ENCODE measurements at regions not wholly inside any gene's neighbourhood (a gene's known extent, or its start where the extent isn't known, plus 50 kb on each side); places are given as distances from the start of the nearest gene placed in this dataset.
"Not testable (repeated sequence)": the region's sequence is repeated elsewhere in the genome, so short reads cannot be mapped to it uniquely, and the experiment has no call there.

DNA sequence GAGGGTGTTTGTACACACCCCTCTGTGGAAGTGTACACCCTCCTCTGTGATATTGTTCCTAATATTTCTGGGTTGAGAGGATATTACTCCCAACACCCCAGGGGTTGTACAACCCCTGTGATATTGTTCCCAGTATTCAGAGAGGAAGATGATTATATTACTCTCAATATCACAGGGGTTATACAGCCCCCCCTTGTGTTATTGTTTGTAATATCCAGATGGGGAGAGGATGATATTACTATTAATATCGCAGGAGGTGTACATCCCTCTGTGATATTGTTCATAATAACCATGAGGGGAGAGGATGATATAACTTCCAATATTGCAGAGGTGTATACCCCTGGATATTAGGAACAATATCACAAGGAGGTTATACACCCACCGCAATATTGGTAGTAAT lies 566.1 kb upstream of the MIS18BP1 start:
- no peak for DNase-seq

DNA sequence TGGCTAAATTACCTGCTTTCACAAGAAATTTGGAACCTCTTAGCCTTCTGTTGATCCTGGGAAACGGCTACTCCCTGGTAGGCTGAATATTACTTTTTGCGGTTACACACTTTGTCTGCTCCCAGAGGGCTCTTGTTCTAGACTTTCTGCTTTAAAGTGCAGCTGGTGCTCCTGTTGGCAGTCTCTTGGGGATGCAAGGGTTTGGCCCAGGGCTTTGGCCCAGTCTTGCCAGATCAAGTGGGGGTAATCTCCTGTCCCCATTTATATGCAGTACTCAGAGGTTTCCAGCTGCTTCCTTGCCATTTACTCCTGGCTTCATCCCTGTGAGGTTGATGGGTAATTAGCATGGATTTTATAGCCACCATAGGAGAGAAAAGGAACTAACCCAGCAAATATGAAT lies 558.2 kb upstream of the MIS18BP1 start:
- no peak for DNase-seq

DNA sequence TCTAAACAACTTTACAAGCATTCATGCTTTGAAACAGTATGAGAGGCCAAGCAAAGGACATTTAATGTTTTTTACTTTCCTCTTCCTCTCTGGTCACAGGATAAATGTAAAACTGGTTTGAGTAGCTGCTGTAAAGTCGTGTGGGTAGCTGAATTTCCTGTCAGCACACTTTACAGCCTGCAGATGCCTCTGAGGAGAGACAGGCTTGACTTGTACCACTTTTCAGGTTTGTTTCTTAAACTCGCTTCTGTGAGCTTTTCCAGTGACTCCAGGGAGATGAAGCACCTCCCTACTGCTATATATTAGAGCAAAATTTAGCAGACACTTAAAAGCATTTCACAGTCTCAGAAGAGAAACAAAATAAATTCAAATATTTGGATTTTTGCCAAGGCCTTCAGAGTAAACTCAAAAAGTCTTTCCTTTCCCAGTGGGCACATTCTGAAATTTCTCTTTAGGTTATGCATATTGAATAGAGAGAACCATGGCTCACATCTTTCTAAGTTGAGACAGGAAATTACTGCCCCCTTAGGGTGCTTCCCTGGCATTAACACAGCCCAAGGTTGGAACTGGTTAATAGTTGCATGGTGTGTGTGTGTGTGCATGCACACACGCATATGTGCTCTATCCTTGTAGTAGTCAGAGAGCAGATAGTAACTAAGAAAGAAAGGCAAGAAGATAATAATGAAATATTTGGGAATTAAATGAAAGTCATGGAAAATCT lies 557.3 kb upstream of the MIS18BP1 start:
- DNase-seq: peak; percentile 25

DNA sequence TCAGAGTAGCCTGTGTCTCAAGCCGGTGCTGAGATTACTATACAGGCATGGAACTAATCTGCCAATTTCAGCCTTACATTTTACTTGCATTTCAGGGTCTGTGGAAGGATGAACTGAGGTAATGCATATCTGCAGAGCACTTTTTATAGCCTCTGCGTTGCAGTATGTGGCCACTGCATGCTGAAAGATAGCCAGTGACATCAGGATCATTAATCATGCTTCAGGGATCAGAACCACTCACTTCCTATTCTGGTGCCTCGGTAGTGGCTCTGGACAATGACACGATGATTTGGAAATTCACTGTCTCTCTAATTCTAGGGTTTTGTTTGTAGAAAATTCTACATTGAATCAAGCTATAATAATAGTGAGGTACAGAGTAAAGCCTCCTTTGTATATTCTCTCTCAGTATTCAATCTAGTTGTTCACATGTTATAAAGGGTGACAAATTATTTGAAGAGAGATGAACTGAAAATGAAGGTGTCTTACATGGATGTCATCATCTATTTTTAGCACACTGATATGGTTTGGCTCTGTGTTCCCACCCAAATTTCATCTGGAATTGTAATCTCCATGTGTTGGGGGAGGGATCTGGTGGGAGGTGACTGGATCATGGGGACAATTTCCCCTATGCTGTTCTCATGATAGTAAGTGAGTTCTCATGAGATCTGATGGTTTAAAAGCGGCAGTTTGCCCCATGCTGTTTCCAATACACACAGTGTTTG lies 554.3 kb upstream of the MIS18BP1 start:
- no peak for DNase-seq

DNA sequence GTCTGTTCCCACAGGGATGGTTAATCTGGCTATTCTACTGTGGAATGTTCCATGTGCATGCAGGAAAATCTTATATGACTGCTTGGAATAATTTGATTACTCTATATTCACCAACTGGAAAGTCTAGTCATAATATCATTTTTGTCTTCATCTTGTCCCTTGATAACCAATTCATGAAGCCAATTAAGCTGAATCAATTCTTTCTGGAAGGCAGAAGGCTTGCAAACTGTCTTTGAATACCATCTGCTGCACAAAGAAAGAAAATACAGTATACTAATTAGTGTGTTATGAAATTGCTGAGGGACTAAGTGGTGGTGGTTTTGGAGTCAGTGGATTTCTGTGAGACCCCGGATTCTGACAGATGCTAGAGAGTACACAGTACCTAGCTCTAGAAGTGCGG lies 546.5 kb upstream of the MIS18BP1 start:
- no peak for DNase-seq

DNA sequence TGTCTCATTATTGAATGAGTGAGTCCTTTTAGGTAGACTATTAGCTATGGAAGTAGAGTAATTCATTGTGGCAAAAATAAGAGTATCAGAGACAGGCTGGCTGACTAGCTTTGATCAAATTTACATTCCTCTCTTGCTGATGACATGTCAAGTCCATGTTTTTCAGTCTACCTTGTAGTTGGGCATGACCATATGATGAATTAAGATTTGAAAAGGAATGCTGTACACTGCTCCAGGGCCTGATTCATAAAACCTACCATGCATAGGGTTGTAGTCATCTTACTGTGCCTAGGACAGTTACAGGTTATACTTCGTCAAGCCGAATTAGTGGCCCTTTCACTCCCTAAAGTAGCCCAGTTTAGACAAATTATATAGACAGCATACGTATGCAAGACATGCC lies 545.7 kb upstream of the MIS18BP1 start:
- no peak for DNase-seq

DNA sequence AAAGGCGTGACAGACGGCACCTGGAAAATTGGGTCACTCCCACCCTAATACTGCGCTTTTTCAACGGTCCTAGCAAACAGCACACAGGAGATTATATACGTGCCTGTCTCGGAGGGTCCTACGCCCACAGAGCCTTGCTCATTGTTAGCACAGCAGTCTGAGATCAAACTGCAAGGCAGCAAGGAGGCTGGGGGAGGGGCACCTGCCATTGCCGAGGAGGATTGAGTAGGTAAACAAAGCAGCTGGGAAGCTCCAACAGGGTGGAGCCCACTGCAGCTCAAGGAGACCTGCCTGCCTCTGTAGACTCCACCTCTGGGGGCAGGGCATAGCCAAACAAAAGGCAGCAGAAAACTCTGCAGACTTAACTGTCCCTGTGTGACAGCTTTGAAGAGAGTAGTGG lies 543.0 kb upstream of the MIS18BP1 start:
- DNase-seq: not testable (repeated sequence)

DNA sequence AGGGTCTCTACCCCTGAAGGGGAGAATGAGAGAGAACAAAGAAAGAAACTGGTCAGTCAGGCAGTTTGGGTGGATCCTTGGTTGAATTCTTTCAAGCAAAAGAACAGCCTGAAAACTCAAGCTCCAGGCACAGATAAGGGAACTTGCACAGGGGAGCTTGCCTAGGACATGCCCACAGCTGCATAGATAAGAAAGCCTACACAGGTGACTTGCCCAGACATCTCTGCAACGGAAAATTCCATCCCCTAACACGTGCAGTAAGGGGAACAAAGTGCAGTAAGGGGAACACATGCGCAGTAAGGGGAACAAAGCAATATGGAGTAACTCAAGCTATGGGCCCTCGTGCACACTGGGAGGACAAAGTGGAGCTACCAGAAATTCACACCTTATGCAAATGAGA lies 540.1 kb upstream of the MIS18BP1 start:
- DNase-seq: no peak

DNA sequence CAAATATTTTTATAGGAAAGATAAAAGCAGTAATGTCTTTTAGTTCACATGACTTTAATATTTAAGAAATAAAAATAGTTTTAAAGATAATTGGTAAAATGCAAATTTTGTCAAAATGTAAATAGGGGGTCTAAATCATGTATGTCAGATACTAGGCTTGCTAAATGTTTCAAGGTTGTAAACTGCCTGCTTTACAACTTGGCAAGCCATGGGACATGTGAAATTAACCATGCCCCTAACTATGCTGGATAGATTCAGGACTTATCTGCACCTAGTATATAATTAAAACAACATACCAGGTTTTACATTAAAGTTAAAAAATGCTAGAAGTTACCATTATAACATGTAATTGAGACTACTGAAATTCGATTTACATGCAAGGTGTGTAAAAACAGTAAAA lies 537.3 kb upstream of the MIS18BP1 start:
- no peak for DNase-seq

DNA sequence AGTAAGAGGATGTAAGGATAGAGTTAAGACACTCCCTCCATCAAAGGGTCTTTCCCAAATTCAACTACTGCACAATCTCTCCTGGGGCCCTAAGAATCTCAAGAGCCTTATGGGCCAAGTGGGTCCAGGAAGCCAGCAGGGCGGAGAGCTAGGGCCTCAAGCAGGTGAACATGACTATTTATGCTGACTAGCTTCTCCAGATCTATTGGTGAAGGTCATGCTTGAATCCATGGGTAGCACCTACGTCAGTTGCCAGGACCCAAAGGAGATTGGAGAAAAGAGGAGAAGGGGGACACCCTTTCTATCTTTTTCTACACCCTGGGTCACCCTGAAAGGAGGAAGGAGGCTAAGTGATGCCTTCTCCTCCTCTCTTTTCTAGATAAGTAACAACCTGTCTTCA lies 534.2 kb upstream of the MIS18BP1 start:
- DNase-seq: no peak

DNA sequence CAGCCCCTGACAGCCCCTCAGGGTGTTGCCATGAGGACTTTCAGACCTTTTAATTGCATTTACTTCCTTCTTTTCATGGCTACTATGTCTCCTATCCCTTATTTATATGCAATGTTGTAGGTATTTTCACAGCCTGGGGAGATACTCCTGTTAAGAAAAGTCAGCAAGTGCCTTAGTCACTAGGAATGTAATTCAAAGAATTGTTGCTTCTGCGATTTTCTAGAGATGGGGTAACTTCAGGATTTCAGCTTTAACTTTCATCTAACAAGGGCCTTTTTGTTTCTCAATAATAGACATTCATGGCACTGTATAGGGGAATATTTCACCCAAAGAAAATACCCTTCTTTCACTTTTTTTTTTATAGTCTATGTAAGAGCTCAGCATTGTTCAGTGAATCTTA lies 533.3 kb upstream of the MIS18BP1 start:
- DNase-seq: no peak

DNA sequence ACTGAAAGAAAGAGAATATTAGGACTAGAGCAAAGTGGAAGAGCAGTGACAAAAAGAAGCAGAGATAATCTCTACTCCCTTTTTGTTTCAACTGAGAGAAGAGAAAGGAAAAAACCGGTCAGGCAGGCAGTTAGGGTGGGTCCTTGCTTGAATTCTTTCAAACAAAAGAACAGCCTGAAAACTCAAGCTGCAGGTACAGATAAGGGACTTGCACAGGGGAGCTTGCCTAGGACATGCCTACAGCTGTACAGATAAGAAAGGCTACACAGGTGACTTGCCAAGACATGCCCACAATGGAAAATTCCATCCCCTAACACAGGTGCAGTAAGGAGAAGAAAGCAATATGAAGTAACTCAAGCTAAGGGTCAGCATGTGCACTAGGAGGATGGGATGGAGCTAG lies 532.2 kb upstream of the MIS18BP1 start:
- no peak for DNase-seq

DNA sequence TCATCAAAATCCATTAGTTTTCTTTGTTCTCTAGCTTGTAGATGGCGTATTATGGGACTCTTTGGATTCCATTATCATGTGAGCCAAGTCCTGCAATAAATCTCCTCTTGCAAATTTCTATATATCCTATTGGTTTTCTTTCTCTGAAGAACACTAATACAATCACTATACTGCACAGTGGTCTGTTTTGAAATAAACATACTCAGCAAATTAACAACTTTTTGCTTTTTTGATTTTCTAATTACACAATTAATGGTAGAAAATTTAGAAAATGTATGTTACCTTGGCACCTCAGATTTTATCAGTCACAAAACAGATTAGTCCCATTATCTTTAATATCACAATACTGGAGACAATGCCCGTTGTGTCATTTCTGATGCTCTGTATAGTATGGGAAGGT lies 513.2 kb upstream of the MIS18BP1 start:
- no peak for DNase-seq

DNA sequence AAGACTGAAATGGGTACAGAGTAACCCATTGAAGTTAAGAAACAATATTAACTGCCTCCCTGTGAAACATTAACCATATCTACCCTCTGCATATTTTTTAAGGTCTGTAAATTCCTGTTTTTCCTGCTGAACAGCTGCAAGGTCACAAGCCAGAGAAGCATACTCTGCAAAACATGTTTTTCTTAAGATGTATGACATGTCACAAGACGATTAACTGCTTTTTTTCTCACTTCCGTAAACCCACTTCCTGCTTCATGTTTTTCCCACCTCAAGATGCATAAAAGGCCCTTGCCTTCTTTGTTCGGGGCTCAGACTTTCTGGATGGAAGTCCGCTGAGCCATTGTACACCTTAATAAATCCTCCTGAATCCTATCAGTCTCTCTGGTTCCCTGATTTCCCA lies 504.7 kb upstream of the MIS18BP1 start:
- no peak for DNase-seq

DNA sequence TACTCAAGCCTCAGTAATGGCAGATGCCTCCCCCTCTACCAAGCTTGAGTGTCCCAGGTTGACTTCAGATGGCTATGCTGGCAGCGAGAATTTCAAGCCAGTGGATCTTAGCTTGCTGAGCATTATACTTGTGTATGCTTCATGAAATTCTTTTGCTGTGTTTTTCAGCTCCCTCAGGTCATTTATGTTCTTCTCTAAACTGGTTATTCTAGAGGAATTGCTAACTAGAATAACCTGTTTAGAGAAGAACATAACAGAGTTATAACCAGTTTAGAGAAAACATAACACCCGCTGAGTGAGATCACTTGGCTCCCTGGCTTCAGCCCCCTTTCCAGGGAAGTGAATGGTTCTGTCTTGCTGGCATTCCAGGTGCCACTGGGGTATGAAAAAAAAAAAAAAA lies 503.4 kb upstream of the MIS18BP1 start:
- not testable (repeated sequence) for DNase-seq

DNA sequence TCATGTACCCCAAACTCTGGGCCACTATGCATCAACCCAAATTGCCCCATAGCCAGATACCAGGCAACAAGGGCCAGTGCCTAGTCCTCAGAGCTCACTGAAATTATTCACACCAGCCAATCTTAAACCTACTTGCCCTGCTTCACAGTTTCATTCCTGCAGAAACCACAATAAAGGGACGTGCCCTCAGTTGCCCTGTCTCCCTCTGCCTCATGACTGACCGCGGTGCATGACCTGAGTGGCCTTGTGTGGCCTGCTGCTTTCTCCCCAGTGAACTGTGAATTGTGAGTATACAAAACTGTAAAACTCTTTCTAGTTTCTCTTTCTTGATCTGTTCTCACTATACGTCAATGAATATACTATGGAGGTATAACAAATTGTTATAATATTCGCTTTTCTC lies 490.9 kb upstream of the MIS18BP1 start:
- no peak for DNase-seq

DNA sequence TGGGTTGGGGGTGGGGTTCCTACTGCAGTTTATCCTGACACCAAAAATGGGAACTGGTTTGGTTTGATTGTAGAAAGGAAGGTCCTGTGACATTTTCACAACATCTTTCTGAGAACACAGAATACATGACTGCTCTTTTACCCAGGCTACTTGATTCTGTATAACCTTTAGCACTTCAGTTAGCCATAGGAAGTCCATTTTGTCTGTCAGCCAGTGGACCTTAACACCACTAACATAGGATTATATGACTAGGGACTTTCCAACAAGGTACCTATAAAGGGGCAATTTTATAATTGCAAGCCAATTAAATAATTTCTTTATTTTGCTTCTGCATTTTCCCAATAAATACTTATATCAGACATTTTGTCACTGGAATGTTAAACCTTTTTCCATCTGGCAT lies 489.2 kb upstream of the MIS18BP1 start:
- DNase-seq: no peak

DNA sequence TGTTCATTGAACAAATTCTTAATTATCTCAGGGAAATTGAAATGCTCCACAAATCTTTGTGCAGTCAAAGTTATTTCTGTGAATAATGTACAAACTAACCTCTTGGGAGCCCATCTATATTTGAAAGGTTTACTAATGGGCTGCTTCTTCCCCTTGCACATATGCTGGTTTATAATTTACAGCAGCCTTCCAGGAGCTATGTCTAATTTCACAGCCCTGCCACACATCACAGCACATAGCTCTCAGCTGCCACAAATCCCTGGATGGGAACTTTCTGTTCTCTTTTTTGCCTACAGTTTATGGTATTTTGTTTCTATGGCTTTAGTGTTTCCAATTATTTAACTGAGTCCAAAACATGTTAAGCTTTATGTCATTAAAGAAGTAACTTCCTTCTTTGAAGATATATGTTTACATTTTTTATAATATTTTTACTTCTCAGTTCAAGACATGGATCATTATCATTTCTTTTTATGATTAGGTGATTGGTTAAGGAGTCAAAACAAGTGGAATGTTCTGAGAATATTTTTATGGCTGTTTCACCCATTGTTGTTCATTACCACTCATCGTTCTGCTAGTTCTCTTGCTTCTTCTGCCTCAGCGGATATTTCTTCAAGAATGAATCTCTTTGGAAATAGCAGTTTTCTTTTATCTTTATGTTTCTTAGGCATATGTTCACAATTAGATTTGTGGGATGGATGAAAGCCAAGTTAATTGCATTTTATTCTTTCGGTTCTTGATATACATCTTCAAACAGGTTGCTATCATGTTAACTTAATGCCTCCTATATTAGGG lies 475.6 kb upstream of the MIS18BP1 start:
- no peak for DNase-seq

DNA sequence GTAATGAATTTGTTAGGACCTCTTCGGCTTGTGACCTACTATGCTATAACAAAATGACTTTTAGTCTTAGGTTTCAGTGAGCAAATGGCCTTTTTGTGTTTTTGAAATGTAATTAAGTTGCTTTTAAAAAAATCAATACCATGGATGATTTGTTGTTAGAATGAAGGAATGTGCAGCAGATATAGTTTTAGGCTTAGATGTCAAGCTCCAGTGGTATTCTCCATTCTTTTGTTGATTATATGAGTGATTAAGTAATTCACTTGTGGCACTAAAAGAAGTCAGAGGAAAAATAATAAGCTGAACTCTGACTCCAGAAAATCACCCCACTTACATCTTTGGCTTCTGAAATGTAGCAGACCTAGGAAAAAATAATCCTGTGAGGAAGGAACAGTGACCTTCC lies 474.1 kb upstream of the MIS18BP1 start:
- no peak for DNase-seq

DNA sequence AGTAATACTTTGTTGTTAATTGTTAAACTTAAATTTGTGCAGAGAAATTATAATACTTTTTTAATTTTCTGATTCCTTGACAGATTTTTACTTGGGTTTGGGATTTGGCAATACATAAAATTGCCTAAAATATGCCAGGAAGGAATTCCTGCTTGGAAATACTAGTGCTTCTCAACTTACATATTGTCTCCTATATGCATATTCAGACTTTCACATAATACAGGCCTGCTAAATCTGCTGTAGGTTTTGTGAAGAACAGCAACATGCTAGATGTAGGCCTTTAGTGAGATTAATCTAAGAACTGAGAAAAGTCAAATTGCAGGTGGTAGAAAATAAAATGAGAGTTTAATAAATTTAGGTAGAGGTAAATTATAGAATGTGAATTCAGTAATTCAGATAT lies 468.5 kb upstream of the MIS18BP1 start:
- DNase-seq: no peak

DNA sequence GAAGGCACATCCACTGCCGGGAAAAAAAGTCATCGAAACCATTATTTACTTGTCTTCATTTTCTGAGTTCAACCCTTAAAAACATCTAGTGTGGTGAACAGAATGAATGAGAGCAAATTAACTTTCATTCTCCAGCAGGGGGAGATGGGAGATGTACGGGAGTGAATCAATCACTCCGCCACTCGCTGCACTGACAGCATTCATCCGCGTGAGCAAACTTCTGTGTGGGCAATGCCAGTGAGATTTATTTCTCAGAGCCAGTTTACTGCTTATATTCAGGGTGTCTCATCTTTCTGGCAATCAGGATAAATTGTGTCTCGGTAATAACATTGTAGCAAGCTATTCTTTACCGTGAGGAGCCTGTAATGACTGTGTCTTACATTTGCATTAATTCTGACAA lies 463.6 kb upstream of the MIS18BP1 start:
- DNase-seq: no peak

DNA sequence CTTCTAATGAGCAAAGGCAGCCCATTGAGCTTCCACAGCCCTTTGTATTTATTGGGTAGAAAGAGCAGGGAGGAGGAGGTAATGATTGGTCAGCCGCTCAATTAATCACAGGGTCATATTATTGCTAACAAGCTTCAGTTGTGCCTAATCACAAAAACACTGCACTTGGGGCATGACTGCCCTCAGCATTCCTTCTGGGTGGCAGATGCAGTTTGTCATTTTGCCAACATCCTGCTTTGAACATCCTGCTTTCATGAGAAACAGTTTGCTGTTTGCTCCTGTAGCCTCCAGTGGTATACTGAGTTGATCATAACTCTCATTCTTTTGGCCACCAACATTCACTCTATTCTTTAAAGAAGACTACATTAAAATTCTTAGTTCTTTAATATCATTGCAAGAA lies 462.9 kb upstream of the MIS18BP1 start:
- DNase-seq: no peak

DNA sequence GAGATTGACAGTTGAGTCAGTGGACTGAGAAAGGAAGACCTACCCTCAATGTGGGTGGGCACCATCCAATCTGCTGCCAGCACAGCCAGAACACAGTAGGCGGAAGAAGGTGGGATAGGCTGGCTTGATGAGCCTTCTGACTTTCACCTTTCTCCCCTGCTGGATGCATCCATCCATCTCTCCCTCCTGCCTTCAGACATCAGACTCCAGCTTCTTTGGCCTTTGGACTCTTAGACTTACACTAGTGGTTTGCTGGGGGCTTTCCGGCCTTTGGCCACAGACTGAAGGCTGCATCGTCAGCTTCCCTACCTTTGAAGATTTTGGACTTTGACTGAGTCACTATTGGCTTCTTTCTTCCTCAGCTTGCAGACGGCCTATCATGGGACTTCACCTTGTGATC lies 456.5 kb upstream of the MIS18BP1 start:
- DNase-seq: no peak

DNA sequence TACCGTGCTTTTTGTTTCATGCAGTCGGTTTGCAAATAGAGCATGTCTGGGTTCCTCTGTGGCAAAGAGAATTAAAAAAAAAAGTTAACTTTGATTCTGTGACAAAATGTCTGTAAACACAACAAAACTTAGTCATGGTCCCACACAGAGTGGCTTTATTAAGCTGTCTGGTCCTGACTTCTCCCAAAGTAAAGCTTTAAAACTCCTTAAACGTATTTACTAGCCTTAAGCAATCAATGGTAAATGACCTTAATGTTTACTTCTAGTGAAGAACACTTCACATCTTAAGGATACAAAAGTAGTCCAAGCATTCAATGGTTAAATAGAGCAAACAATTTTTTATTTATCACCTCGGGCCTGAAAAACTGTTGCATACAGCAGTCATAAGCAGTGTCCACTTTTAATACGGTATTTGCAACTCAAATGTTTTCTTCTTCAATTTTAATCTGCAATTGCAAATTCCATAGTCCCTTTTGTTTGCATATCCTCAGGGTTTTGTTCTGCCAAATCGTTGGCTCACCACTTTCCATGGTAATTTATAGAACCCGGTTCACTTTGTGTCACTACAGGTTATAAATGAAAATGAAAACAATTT lies 453.0 kb upstream of the MIS18BP1 start:
- DNase-seq: no peak

Measured in DMS153 (cell line).